ENCODE measurements at regions not wholly inside any gene's neighbourhood (a gene's known extent, or its start where the extent isn't known, plus 50 kb on each side); places are given as distances from the start of the nearest gene placed in this dataset.

DNA sequence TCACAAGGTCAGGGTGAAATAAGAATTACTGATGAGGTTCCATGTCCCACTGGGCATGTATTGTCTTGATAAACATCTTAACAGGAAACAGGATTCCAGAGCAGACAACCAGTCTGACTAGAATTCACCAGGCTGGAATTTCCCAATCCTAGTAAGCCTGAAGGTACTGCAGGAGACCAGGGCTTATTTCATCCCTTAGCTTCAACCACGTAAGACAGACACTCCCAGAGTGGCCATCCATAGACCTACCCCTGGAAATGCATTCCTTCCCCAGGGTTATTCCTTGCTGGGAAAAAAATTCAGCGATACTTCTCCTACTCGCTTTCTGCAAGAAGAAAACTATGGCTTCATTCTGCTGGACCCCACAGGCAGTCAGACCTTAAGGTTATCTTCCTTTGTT lies 785.4 kb downstream of the NR2F1-AS1 start:
- DNase-seq (ENCODE audit: low read depth), result no peak

- DNase-seq (ENCODE audit: low read depth), result no peak
Observed at GRCh38 chr5:92780057-92780456, 801.0 kb downstream of the NR2F1-AS1 start.

DNA sequence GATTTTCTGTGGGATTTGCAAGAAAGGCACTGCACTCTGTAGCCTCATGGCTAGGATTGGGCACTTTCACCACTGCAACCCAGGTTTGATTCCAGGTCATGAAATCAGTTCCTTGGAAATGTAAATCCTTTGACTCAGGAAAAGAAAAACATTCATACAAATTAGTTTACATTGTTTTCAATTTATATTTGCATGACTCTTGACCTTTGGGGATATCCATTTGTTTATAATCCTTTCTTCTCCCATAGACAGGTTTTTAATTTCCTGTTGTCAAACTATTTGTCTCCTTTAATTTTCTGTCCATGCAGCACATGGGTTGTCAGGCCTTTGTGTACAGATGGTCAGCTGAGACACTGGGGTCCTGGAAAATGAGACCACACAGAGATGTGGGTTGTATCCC lies 801.5 kb downstream of the NR2F1-AS1 start:
- no peak for DNase-seq (ENCODE audit: low read depth)

- no peak for DNase-seq (ENCODE audit: low read depth)
Observed at GRCh38 chr5:92778261-92778660, 802.8 kb downstream of the NR2F1-AS1 start.

DNA sequence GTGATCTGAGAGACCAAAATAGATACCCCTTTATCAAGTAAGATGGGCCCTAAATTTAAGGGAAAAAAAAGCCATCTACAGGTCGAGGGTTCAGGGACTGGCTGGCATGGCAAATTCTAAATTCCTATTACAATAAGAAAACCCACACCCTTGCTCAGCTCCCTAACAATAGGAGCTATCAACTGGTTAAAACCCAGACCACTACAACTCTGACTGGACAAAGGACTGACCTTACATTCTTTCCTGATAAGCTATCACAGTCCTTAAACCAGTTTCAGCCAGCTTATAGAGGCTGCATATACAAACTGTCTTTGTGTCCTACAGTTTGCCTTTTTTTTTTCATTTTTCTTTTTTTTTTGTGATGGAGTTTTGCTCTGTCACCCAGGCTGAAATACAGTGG lies 803.6 kb downstream of the NR2F1-AS1 start:
- no peak for DNase-seq (ENCODE audit: low read depth)

DNA sequence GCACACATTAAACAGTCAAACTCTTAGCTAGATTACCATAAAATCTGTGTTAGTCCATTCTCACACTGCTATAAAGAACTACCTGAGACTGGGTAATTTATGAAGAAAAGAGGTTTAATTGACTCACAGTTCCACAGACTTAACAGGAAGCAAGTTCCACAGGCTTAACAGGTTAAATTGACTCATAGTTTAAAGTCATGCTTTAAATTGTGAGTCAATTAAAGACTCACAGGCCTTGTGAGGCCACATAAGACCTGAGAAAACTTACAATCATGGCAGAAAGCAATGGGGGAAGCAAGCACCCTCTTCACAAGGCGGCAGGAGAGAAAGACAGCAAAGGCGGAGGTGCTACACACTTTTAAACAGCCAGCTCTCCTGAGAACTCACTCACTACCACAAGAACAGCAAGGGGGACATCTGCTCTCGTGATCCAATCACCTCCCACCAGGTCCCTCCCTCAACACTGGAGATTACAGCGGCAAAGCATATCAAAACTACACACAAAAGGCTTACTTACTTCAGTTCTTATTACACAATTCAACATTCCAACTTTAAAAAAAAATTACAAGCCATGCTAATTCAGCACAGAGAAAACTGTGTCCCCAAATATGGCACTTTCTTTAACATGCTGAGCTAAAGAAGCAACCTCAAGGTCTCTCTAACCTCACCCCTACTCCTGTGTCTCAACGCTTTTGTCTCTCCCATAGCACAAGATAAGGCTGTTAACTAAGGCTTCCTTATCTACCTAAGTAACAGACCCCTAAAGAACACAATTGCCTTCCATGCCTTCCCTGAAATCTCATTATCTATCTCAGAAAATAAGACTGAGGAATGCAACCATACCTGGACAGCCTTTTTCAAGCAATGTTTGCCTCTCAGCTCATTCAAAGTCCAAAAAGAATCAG lies 805.1 kb downstream of the NR2F1-AS1 start:
- DNase-seq (ENCODE audit: low read depth), result no peak

GRCh38 chr5:92769978-92770377 lies 811.0 kb downstream of the NR2F1-AS1 start:
- DNase-seq (ENCODE audit: low read depth), result peak; percentile 13

DNA sequence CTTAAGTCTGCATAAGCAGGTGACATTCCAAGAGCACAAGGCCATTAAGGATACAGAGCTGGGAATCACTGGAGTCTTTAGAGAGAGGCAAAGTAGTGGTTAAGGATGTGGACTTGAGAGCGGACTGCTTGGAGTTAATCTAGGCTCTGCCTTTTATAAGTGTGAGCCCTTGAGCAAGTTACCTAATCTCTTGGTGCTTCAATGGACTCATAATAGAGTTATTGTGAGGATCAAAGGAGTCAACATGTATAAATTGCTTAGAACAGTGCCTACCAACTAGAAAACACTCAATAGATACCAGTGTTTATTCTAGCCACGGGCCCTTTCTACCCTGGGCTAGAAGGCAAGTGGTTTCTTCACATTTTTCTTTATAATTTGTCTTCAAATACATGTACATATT lies 819.4 kb downstream of the NR2F1-AS1 start:
- DNase-seq (ENCODE audit: low read depth), result no peak

- DNase-seq (ENCODE audit: low read depth), result no peak
Observed at GRCh38 chr5:92760550-92760949, 820.5 kb downstream of the NR2F1-AS1 start.

DNA sequence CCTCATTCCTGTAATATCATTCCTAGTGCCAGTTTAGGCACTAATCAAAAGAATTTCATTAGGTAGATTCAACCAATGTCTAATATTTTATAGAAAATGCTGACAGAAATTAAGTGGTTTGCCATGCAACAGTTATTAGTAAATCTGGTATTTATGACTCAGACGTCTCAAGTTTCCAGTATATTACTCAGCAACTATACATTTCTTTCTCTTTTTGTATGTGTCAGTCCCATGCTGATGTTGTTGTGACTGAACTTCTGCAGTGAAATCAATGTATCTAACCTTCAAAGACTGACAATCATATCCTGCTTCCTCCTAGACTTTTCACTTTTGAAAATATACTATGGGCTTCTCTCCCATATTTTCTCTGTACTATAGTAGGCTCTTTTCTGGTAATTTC lies 822.5 kb downstream of the NR2F1-AS1 start:
- DNase-seq (ENCODE audit: low read depth), result no peak

DNA sequence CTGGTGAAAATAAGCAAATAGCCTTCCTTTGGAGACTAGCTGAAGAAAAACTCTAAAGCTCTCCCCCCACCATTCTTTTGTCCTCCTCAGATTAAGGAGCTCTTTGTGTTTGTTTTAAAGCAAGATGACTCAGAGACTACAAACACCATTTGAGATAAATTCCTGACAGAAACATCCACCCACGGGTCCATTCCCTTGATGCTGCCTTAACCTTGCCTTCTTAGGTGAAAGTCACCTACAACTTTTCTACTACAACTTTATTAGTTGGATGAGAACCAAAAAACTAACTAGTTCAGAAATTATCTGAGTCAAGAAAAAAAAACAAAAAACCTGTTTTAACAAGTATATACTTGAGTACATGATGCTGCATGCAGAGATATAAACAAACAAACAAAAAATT lies 831.1 kb downstream of the NR2F1-AS1 start:
- no peak for DNase-seq (ENCODE audit: low read depth)

- no peak for DNase-seq (ENCODE audit: low read depth)
Observed at GRCh38 chr5:92748072-92748676, 832.8 kb downstream of the NR2F1-AS1 start.

DNA sequence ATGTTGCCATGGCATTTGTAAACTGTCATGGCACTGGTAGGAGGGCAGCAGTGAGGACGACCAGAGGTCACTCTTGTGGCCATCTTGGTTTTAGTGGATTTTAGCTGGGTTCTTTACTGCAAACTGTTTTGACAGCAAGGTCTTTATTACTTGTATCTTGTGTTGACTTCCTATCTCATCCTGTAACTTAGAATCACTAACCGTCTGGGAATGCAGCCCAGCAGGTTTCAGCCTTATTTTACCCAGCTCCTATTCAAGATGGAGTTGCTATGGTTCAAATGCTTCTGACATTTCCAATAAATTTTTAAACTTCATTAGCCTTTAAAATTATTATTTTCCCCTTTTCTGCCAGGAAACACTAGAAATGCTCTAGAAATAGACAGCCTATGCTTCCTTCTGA lies 839.1 kb downstream of the NR2F1-AS1 start:
- DNase-seq (ENCODE audit: low read depth), result no peak

- DNase-seq (ENCODE audit: low read depth), result no peak
Observed at GRCh38 chr5:92734211-92734940, 846.6 kb downstream of the NR2F1-AS1 start.

DNA sequence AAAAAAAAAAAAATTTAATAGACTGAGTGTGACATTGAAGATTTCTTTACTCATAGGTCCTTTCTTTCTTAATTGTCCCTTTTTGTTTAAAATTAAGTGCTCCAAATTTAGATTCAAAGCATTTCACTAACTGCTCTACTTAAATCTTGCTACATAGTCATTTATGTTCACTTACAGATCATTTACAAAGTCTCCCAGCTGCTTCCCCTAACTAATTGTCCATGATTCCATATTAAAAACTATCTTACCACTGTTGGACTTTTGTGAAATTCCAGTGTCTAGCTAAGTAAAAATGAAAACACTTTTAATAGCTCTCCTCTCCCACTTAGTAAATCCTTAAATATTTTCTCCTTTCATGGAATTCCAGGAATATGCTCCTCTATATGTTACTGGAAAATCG lies 850.5 kb downstream of the NR2F1-AS1 start:
- DNase-seq (ENCODE audit: low read depth), result no peak

- no peak for DNase-seq (ENCODE audit: low read depth)
Observed at GRCh38 chr5:92729088-92729487, 851.9 kb downstream of the NR2F1-AS1 start.

DNA sequence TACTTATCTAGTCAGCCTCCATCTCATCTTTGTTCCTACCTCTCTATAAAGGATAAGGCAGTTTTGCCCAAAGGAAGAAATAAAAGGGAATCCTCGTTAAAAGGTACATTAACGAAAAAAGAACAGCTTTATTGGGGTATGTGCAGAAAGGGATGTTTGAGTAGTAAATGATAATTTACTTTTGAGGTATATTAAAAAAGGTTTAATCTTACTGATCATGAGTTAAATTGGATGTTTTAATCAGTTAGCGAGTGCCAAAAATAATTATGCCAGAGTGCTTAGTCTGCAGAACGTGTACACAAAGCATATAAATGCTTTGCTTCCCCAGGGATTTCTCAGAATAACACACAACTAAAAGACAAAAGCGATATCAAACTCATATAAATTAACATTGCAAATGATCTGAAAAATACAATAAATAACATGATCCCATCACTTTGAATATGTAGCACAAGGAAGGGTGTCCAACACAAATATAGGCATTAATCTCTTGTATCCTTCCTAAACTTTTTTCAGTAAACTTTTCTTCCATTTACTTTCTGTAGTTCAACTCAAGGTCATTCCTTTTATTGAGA lies 865.0 kb downstream of the NR2F1-AS1 start:
- DNase-seq (ENCODE audit: low read depth), result no peak

- no peak for DNase-seq (ENCODE audit: low read depth)
Observed at GRCh38 chr5:92713826-92714225, 867.2 kb downstream of the NR2F1-AS1 start.

DNA sequence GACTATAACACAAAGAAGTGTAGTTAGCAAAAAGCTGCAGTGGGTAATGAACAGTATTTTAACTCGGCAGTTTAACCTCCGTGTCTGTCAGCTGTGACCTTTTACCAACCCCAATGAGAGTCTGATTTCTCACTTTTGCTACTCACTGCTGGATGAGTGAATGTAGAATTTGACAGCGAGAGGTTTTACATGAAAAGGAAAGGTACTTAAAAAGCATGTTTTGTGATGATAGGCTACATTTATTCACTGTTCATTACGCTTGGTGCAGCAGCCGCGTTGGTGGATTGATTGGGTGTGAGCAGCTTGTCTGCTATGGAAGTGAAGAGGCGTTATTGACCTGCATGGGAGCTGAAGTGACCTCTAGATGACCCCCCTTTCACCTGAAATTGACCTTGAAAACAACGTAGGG lies 867.7 kb downstream of the NR2F1-AS1 start:
- no peak for DNase-seq (ENCODE audit: low read depth)

- DNase-seq (ENCODE audit: low read depth), result no peak
Observed at GRCh38 chr5:92711956-92712355, 869.1 kb downstream of the NR2F1-AS1 start.

GRCh38 chr5:92704590-92704989 lies 876.4 kb downstream of the NR2F1-AS1 start:
- no peak for DNase-seq (ENCODE audit: low read depth)

- DNase-seq (ENCODE audit: low read depth), result no peak
Observed at GRCh38 chr5:92703976-92704375, 877.0 kb downstream of the NR2F1-AS1 start.
